ENCODE measurements at regions not wholly inside any gene's neighbourhood (a gene's known extent, or its start where the extent isn't known, plus 50 kb on each side); places are given as distances from the start of the nearest gene placed in this dataset.

DNA sequence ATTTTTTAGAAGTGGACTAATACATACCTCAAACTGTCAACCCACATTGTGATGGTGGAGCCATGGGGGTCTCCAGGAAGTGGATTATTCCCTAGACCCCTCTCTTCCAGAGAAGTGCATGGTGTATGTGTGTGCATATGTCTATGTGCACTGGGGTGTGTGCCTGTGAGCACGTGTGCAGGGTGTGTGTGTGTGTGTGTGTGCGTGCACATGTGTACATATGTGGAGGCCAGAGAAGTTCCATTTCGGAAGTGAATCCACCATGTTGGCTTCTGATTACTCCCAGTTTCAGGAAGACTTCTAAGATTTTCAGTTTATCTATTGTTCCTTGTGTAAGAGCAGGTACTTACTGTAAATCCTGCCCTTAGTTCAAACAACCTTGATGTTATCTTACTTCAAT is 208.5 kb upstream of the SULF2 start:
- TF ChIP-seq, protein P1, sequence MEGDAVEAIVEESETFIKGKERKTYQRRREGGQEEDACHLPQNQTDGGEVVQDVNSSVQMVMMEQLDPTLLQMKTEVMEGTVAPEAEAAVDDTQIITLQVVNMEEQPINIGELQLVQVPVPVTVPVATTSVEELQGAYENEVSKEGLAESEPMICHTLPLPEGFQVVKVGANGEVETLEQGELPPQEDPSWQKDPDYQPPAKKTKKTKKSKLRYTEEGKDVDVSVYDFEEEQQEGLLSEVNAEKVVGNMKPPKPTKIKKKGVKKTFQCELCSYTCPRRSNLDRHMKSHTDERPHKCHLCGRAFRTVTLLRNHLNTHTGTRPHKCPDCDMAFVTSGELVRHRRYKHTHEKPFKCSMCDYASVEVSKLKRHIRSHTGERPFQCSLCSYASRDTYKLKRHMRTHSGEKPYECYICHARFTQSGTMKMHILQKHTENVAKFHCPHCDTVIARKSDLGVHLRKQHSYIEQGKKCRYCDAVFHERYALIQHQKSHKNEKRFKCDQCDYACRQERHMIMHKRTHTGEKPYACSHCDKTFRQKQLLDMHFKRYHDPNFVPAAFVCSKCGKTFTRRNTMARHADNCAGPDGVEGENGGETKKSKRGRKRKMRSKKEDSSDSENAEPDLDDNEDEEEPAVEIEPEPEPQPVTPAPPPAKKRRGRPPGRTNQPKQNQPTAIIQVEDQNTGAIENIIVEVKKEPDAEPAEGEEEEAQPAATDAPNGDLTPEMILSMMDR (IDR thresholded peaks at IDR 0.05): no peak
- TF ChIP-seq POLR2A (IDR thresholded peaks at IDR 0.05): no peak

Data from esophagus squamous epithelium (tissue), 4 donors.